Smooth muscle cell (in vitro differentiated cells): ENCODE measurements at regions not wholly inside any gene's neighbourhood (a gene's known extent, or its start where the extent isn't known, plus 50 kb on each side); places are given as distances from the start of the nearest gene placed in this dataset.

Source experiments
- DNase-seq: peaks from one replicate; lab custom pipeline; 2025; ENCODE audit not compliant: unreplicated experiment; lab: John Stamatoyannopoulos, UW
- H2AFZ ChIP-seq: fragments of 200-600 bp; sonication (generic); 2 replicates; pipeline ENCODE4 v1.6.0; 2016; ENCODE audit warnings: antibody characterized with exemption, low read depth, mild to moderate bottlenecking
- H3F3A ChIP-seq: fragments of 200-600 bp; sonication (generic); 2 replicates; pipeline ENCODE4 v1.6.0; 2017; ENCODE audit warnings: antibody characterized with exemption, low read depth
- H3K27ac ChIP-seq: fragments of 200-600 bp; sonication (generic); 2 replicates; pipeline ENCODE4 v1.5.1; 2016; ENCODE audit warnings: low read depth, mild to moderate bottlenecking
- H3K27me3 ChIP-seq: fragments of 200-600 bp; sonication (generic); 2 replicates; pipeline ENCODE4 v1.6.1; 2016; ENCODE audit warnings: low read depth, mild to moderate bottlenecking
- H3K36me3 ChIP-seq: fragments of 200-600 bp; sonication (generic); 2 replicates; pipeline ENCODE4 v1.5.1; 2016; ENCODE audit warnings: low read depth
- H3K4me1 ChIP-seq: fragments of 200-600 bp; sonication (generic); 2 replicates; pipeline ENCODE4 v1.5.1; 2016; ENCODE audit warnings: low read depth
- H3K4me2 ChIP-seq: fragments of 200-600 bp; sonication (generic); 2 replicates; pipeline ENCODE4 v1.6.0; 2016; ENCODE audit warnings: mild to moderate bottlenecking
- H3K4me3 ChIP-seq: fragments of 200-600 bp; sonication (generic); 2 replicates; pipeline ENCODE4 v1.5.1; 2016; ENCODE audit warnings: mild to moderate bottlenecking
- H3K79me2 ChIP-seq: fragments of 200-600 bp; sonication (generic); 2 replicates; pipeline ENCODE4 v1.6.0; 2016; ENCODE audit warnings: low read depth, mild to moderate bottlenecking
- H3K9ac ChIP-seq: fragments of 200-600 bp; sonication (generic); 2 replicates; pipeline ENCODE4 v1.6.0; 2016; ENCODE audit warnings: low read depth
- H3K9me3 ChIP-seq: fragments of 200-600 bp; sonication (generic); replicated peaks from 2 replicates; pipeline ENCODE4 v1.5.1; 2016; ENCODE audit warnings: low read depth
- H4K20me1 ChIP-seq: fragments of 200-600 bp; sonication (generic); 2 replicates; pipeline ENCODE4 v1.6.0; 2016; ENCODE audit warnings: low read depth
- CTCF ChIP-seq: fragments of 200-600 bp; sonication (generic); IDR thresholded peaks from 2 replicates; pipeline ENCODE4 v1.5.1; 2017; ENCODE audit warnings: borderline replicate concordance, mild to moderate bottlenecking, antibody characterized with exemption; ENCODE audit not compliant: insufficient read depth, poor library complexity, severe bottlenecking
- WGBS: methylation state at CpG from one replicate; pipeline ENCODE4 v1.1.7; 2016; ENCODE audit warnings: low lambda C conversion rate; 5-methylcytosine and 5-hydroxymethylcytosine counted together

DNA sequence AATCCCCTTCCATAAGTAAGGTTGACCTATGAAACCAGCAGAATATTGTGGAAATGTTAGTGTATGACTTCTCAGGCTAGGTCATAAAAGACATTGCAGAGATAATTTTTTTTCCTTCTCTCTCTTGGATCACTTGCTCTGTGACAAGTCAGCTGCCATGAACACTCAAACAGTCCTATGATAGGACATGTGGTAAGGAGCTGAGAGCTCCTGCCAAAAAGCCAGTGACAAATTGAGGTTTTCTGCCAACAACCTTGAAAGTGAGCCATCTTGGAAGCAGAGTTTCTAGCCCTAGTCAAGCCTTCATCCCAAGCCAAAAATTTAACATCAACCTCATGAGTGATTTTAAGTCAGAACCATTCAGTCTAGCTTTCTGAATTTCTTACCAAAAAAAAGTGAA lies 270.9 kb upstream of the NBEA start:
- Histone ChIP-seq H2AFZ (no peak overlapping the region), H3K9me3 (no peaks in the 10 kb centered on the region), H3K4me2 (no peak overlapping the region), H3F3A (no peaks in the 10 kb centered on the region), H3K27me3 (no peaks in the 10 kb centered on the region), H3K4me1 (no peaks in the 10 kb centered on the region), H3K36me3 (no peaks in the 10 kb centered on the region), H4K20me1 (no peaks in the 10 kb centered on the region), H3K4me3 (no peak overlapping the region), H3K79me2 (no peaks in the 10 kb centered on the region), H3K9ac (no peak overlapping the region), H3K27ac (no peak overlapping the region)
- no peak for DNase-seq
- TF ChIP-seq CTCF: no peak

DNA sequence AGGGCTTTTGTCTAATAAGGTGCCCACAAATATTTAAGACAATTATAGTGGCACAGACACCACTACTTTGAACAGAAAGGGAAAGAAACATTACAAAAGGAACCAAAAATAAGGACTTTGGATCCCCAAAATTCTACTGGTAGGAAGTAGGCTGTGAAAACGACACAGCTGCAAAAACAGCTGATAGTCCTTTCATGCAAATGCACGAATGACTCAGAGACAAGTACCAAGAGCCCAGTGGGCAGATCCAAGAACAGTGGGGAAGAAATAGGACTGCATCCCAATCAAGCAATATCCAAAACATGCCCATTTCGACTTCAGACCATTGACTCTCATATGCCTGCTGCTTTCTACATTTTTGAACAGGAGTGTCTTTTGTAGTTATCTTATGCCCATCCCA lies 269.4 kb upstream of the NBEA start:
- H3F3A ChIP-seq: no peaks in the 10 kb centered on the region
- H2AFZ ChIP-seq: no peak overlapping the region
- no peak for TF ChIP-seq CTCF
- DNase-seq: no peak
- no peak overlapping the region for H3K4me2 ChIP-seq
- no peaks in the 10 kb centered on the region for H3K79me2 ChIP-seq
- 60% methylated on average over 3 of the region's 3 CpGs for WGBS
- H3K27ac ChIP-seq: no peak overlapping the region
- H3K9me3 ChIP-seq: no peaks in the 10 kb centered on the region
- no peaks in the 10 kb centered on the region for H4K20me1 ChIP-seq
- no peak overlapping the region for H3K9ac ChIP-seq
- H3K36me3 ChIP-seq: no peaks in the 10 kb centered on the region
- no peaks in the 10 kb centered on the region for H3K27me3 ChIP-seq
- no peaks in the 10 kb centered on the region for H3K4me1 ChIP-seq
- H3K4me3 ChIP-seq: no peak overlapping the region

- H3K4me2 ChIP-seq: no peak overlapping the region
- no peaks in the 10 kb centered on the region for H3K79me2 ChIP-seq
- H3K27ac ChIP-seq: no peak overlapping the region
- no peaks in the 10 kb centered on the region for H3K4me1 ChIP-seq
- H3K9me3 ChIP-seq: no peaks in the 10 kb centered on the region
- H3K36me3 ChIP-seq: no peaks in the 10 kb centered on the region
- no peaks in the 10 kb centered on the region for H4K20me1 ChIP-seq
- no peak for DNase-seq
- no peak for TF ChIP-seq CTCF
- H2AFZ ChIP-seq: no peak overlapping the region
- no peaks in the 10 kb centered on the region for H3F3A ChIP-seq
- no peak overlapping the region for H3K4me3 ChIP-seq
- 46% methylated on average over 2 of the region's 2 CpGs for WGBS
- H3K27me3 ChIP-seq: no peaks in the 10 kb centered on the region
- no peak overlapping the region for H3K9ac ChIP-seq
Measured at GRCh38 chr13:34675626-34676025, 266.4 kb upstream of the NBEA start.

- Histone ChIP-seq H2AFZ (no peak overlapping the region), H3K27ac (no peak overlapping the region), H3K79me2 (no peaks in the 10 kb centered on the region), H3K4me2 (no peak overlapping the region), H3K4me3 (no peak overlapping the region), H3K9me3 (no peaks in the 10 kb centered on the region), H3K27me3 (no peaks in the 10 kb centered on the region), H3K4me1 (no peaks in the 10 kb centered on the region), H3K36me3 (no peaks in the 10 kb centered on the region), H4K20me1 (no peaks in the 10 kb centered on the region), H3F3A (no peaks in the 10 kb centered on the region), H3K9ac (no peak overlapping the region)
- DNase-seq: no peak
- TF ChIP-seq CTCF: no peak
- 76% methylated on average over 2 of the region's 2 CpGs for WGBS
Measured at GRCh38 chr13:34678154-34678553, 263.9 kb upstream of the NBEA start.
